ENCODE measurements at regions not wholly inside any gene's neighbourhood (a gene's known extent, or its start where the extent isn't known, plus 50 kb on each side); places are given as distances from the start of the nearest gene placed in this dataset.

GRCh38 chr14:54177641-54178621 is 218.9 kb upstream of the CDKN3 start:
- Histone ChIP-seq H3K4me1 (ENCODE audit: control insufficient read depth in 1 of 2, insufficient read depth in 1 of 2, low read depth in 1 of 2, low read length in 1 of 2) (no peaks in the 10 kb centered on the region), H3K27ac (no peak overlapping the region), H3K9me3 (no peaks in the 10 kb centered on the region), H3K4me3 (ENCODE audit: low read depth in 1 of 2, low read length in 1 of 2) (no peak overlapping the region), H3K27me3 (peaks cover 46% of the 10 kb centered on the region), H3K36me3 (no peaks in the 10 kb centered on the region)
- TF ChIP-seq, protein P1, sequence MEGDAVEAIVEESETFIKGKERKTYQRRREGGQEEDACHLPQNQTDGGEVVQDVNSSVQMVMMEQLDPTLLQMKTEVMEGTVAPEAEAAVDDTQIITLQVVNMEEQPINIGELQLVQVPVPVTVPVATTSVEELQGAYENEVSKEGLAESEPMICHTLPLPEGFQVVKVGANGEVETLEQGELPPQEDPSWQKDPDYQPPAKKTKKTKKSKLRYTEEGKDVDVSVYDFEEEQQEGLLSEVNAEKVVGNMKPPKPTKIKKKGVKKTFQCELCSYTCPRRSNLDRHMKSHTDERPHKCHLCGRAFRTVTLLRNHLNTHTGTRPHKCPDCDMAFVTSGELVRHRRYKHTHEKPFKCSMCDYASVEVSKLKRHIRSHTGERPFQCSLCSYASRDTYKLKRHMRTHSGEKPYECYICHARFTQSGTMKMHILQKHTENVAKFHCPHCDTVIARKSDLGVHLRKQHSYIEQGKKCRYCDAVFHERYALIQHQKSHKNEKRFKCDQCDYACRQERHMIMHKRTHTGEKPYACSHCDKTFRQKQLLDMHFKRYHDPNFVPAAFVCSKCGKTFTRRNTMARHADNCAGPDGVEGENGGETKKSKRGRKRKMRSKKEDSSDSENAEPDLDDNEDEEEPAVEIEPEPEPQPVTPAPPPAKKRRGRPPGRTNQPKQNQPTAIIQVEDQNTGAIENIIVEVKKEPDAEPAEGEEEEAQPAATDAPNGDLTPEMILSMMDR (IDR thresholded peaks at IDR 0.05), result no peak

DNA sequence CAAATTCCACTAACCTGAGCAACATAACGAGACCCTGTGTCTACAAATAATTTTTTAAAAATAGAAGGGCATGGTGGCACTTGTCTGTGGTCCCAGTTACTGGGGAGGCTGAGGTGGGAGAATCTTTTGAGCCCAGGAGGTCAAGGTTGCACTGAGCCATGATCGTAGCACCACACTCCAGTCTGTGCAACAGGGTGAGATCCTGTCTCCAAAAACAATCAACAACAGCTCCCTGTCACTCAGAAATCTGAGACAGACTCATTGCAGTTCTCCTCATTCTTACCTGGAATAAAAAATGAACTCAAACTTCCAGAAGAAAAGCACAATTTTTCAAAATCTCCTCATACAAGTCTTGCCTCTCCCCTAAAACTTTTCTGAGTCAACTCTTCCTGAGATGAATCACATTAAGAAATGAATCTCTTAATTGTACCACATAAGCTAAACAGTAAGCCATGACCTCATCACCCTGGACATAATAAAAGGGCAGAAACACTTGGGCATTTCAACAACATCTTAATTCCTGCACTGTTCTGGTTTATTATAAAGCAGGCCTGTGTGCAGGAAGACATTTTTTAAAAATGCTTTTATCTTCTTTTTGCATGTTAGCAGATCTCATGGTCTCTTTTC is 214.3 kb upstream of the CDKN3 start:
- H3K27me3 ChIP-seq, result peaks cover 45% of the 10 kb centered on the region
- H3K9me3 ChIP-seq, result no peaks in the 10 kb centered on the region
- no peaks in the 10 kb centered on the region for H3K36me3 ChIP-seq
- H3K27ac ChIP-seq, result no peak overlapping the region
- no peak overlapping the region for H3K4me3 ChIP-seq (ENCODE audit: low read depth in 1 of 2, low read length in 1 of 2)
- H3K4me1 ChIP-seq (ENCODE audit: control insufficient read depth in 1 of 2, insufficient read depth in 1 of 2, low read depth in 1 of 2, low read length in 1 of 2), result no peaks in the 10 kb centered on the region
- TF ChIP-seq, protein P1 (IDR thresholded peaks at IDR 0.05), result no peak

DNA sequence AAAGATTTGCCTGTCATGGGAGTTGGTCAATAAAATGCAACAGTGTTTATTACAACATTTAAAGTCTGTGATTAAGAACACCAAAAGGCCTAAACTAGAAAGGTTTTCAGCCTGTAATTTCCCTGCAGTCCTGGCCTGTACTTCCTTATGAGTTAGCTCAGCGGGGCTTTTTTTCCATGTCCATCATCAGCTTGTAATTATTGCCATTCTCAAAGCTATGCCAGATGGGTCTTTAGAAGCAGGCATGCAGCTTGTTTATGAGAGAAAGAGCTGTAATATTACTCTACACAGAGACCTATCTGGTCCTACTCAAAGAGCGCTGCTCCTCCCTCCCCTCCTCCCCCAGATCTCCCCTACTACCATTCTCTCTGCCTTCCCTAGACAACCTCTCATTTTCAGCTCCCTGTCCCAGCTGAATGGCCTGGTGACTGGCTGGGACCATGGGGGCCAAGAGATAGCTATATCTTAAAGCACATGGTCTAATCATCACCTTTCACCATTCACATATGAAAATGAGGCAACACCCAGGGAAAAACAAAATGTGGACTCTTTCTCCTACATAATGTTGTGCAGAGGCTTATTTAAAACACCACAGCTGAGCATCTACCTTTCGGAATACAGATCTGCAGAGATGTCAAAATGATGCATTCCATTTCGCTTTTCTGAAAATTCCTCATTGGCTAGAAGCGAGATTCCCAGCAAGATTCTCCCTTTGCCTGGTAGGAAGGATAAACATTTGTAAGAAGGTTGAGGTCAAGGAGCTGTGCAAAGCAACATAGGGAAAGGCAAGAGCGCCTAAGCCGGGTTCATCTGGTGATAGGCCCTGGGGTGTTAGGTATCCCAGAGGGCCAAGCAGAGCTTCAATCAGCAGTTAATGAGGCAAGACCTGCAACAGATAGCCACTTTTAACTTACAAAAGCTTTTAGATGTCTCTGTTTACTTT is 209.7 kb upstream of the CDKN3 start:
- H3K36me3 ChIP-seq, result no peaks in the 10 kb centered on the region
- H3K4me1 ChIP-seq (ENCODE audit: control insufficient read depth in 1 of 2, insufficient read depth in 1 of 2, low read depth in 1 of 2, low read length in 1 of 2), result no peaks in the 10 kb centered on the region
- H3K9me3 ChIP-seq, result no peaks in the 10 kb centered on the region
- H3K27me3 ChIP-seq, result peaks cover 10% of the 10 kb centered on the region
- H3K4me3 ChIP-seq (ENCODE audit: low read depth in 1 of 2, low read length in 1 of 2), result no peak overlapping the region
- no peak overlapping the region for H3K27ac ChIP-seq
- TF ChIP-seq, protein P1 (IDR thresholded peaks at IDR 0.05), result no peak

- no peak overlapping the region for H3K27ac ChIP-seq
- peaks cover 10% of the 10 kb centered on the region for H3K27me3 ChIP-seq
- no peaks in the 10 kb centered on the region for H3K9me3 ChIP-seq
- no peaks in the 10 kb centered on the region for H3K36me3 ChIP-seq
- no peak overlapping the region for H3K4me3 ChIP-seq (ENCODE audit: low read depth in 1 of 2, low read length in 1 of 2)
- TF ChIP-seq, protein P1 (IDR thresholded peaks at IDR 0.05), result no peak
- H3K4me1 ChIP-seq (ENCODE audit: control insufficient read depth in 1 of 2, insufficient read depth in 1 of 2, low read depth in 1 of 2, low read length in 1 of 2), result no peaks in the 10 kb centered on the region
Measured at GRCh38 chr14:54188064-54188666, 208.6 kb upstream of the CDKN3 start.

DNA sequence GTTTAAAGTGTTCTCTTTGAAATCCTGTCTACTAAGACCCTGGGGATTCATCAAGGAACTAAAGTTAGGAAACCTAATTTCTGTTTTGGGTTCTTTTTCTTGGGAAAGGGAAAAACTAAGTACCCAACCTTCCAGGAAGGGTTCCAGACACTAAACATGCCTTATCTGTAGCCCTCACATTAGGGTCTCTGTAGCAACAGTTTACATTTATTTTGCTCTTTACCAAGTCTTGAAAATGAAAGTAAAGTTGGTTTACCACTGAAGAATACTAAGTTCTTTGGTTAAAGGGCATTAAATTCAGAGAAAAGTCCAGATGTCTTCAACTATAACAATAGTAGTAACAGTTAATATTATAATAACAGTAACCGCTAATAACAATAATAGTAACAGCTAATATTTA is 207.5 kb upstream of the CDKN3 start:
- Histone ChIP-seq H3K4me3 (ENCODE audit: low read depth in 1 of 2, low read length in 1 of 2) (no peak overlapping the region), H3K9me3 (no peaks in the 10 kb centered on the region), H3K36me3 (no peaks in the 10 kb centered on the region), H3K4me1 (ENCODE audit: control insufficient read depth in 1 of 2, insufficient read depth in 1 of 2, low read depth in 1 of 2, low read length in 1 of 2) (no peaks in the 10 kb centered on the region), H3K27me3 (peaks cover 4% of the 10 kb centered on the region), H3K27ac (no peak overlapping the region)
- TF ChIP-seq, protein P1 (IDR thresholded peaks at IDR 0.05), result no peak
